H1 (cell line): ENCODE measurements at regions not wholly inside any gene's neighbourhood (a gene's known extent, or its start where the extent isn't known, plus 50 kb on each side); places are given as distances from the start of the nearest gene placed in this dataset.
"Not testable (repeated sequence)": the region's sequence is repeated elsewhere in the genome, so short reads cannot be mapped to it uniquely, and the experiment has no call there.

Experiments
- CTCF ChIA-PET: fragments of 300-600 bp; sonication (Branson Sonifier 250); formaldehyde crosslinking; loops from one replicate; lab custom pipeline; 2021; ENCODE audit not compliant: partially characterized antibody; lab: Charles Lee
- POLR2A ChIA-PET: fragments of 300-600 bp; sonication (Branson Sonifier 250); formaldehyde crosslinking; loops from one replicate; lab custom pipeline; 2021; ENCODE audit warnings: inconsistent platforms; ENCODE audit not compliant: partially characterized antibody; lab: Charles Lee
- DNase-seq, 2 experiments: peaks; one replicate each; pipeline versions ENCODE4 v3.0.0 to v3.0.0-alpha.2; 2010 to 2022; ENCODE audit warnings: low spot score in 2 of 2, low read depth in 1 of 2, mixed read lengths in 1 of 2
- FAIRE-seq: peaks from 2 replicates; lab custom pipeline; 2011; peaks lifted over from hg19 to GRCh38; lab: Jason Lieb, UNC
- H2AFZ ChIP-seq: 2 replicates; pipeline ENCODE4 v1.8.1; 2012; ENCODE audit warnings: low read length, inconsistent platforms
- H2AK5ac ChIP-seq: 2 replicates; pipeline ENCODE4 v1.6.1; 2013; ENCODE audit warnings: low read depth, low read length
- H2BK120ac ChIP-seq: replicated peaks from 2 replicates; pipeline ENCODE3; 2013; ENCODE audit warnings: low read depth, low read length, inconsistent platforms
- H2BK12ac ChIP-seq: 2 replicates; pipeline ENCODE4 v1.6.1; 2013; ENCODE audit warnings: low read depth, low read length
- H2BK15ac ChIP-seq: 2 replicates; pipeline ENCODE4 v1.6.1; 2013; ENCODE audit warnings: low read length
- H2BK20ac ChIP-seq: 2 replicates; pipeline ENCODE4 v1.6.1; 2013; ENCODE audit warnings: low read length
- H2BK5ac ChIP-seq: 2 replicates; pipeline ENCODE4 v1.6.1; 2013; ENCODE audit warnings: low read depth, low read length
- H3K14ac ChIP-seq: 2 replicates; pipeline ENCODE4 v1.6.1; 2013; ENCODE audit warnings: inconsistent platforms; ENCODE audit not compliant: insufficient read length
- H3K18ac ChIP-seq: 2 replicates; pipeline ENCODE4 v1.6.1; 2013; ENCODE audit warnings: low read length; ENCODE audit errors: extremely low read depth
- H3K23ac ChIP-seq: 2 replicates; pipeline ENCODE4 v1.6.1; 2013; ENCODE audit warnings: inconsistent platforms; ENCODE audit not compliant: insufficient read length
- H3K23me2 ChIP-seq: 2 replicates; pipeline ENCODE4 v1.6.1; 2013; ENCODE audit warnings: low read depth, low read length
- H3K27ac ChIP-seq: 2 replicates; pipeline ENCODE4 v1.6.1; 2011; ENCODE audit warnings: low read depth, low read length, inconsistent platforms
- H3K27me3 ChIP-seq, 4 experiments: replicated peaks in 1 of 4; 1 replicate in 1 of 4; 2 replicates in 3 of 4; pipeline versions ENCODE4 v1.6.1 to v1.8.1; 2011 to 2013; ENCODE audit warnings: low read length in 3 of 4, mild to moderate bottlenecking in 3 of 4, inconsistent platforms in 2 of 4, mixed read lengths in 2 of 4, moderate library complexity in 1 of 4; ENCODE audit not compliant: control insufficient read depth in 3 of 4, insufficient read depth in 3 of 4; ENCODE audit errors: extremely low read depth in 1 of 4
- H3K36me3 ChIP-seq, 4 experiments: 2 replicates each; pipeline versions ENCODE4 v1.6.1 to v1.8.1; 2011 to 2013; ENCODE audit warnings: mild to moderate bottlenecking in 4 of 4, low read length in 3 of 4, moderate library complexity in 2 of 4, control low read depth in 1 of 4, inconsistent platforms in 1 of 4; ENCODE audit not compliant: insufficient read depth in 4 of 4, control insufficient read depth in 2 of 4
- H3K4ac ChIP-seq: replicated peaks from 2 replicates; pipeline ENCODE3; 2013; ENCODE audit warnings: low read length, low read depth, mixed read lengths, inconsistent platforms; ENCODE audit not compliant: insufficient read length
- H3K4me1 ChIP-seq, 4 experiments: replicated peaks in 1 of 4; 1 replicate in 1 of 4; 2 replicates in 3 of 4; pipeline versions ENCODE4 v1.6.1 to v1.8.1; 2011 to 2013; ENCODE audit warnings: low read length in 3 of 4, inconsistent platforms in 2 of 4, mixed read lengths in 1 of 4; ENCODE audit not compliant: insufficient read depth in 4 of 4, control insufficient read depth in 3 of 4
- H3K4me2 ChIP-seq, 2 experiments: 2 replicates each; pipeline versions ENCODE4 v1.6.1 to v1.8.1; 2011 to 2013; ENCODE audit warnings: low read depth in 2 of 2, low read length in 2 of 2, control low read depth in 1 of 2, inconsistent platforms in 1 of 2, mild to moderate bottlenecking in 1 of 2; ENCODE audit not compliant: insufficient read depth in 1 of 2
- H3K4me3 ChIP-seq, 4 experiments: fragments of 200-600, 300-600 bp in 1 of 4; sonication (generic), shearing (Covaris generic), sonication (Bioruptor Twin) in 1 of 4; 2 replicates each; pipeline versions ENCODE4 v1.5.1 to v1.8.1; 2011 to 2016; ENCODE audit warnings: low read length in 4 of 4, low read depth in 3 of 4, control low read depth in 2 of 4, inconsistent platforms in 2 of 4, mild to moderate bottlenecking in 2 of 4, mixed read lengths in 1 of 4, moderate library complexity in 1 of 4; ENCODE audit not compliant: insufficient read depth in 2 of 4; ENCODE audit errors: extremely low read depth in 1 of 4
- H3K56ac ChIP-seq: replicated peaks from 2 replicates; pipeline ENCODE3; 2013; ENCODE audit warnings: low read depth, mild to moderate bottlenecking, mixed read lengths, low read length, inconsistent platforms; ENCODE audit not compliant: insufficient read length
- H3K79me1 ChIP-seq: 2 replicates; pipeline ENCODE4 v1.6.1; 2013; ENCODE audit warnings: low read depth, low read length, control low read depth
- H3K79me2 ChIP-seq, 2 experiments: 2 replicates each; pipeline versions ENCODE4 v1.6.1 to v1.8.1; 2012 to 2013; ENCODE audit warnings: low read length in 2 of 2, mild to moderate bottlenecking in 2 of 2, inconsistent platforms in 1 of 2; ENCODE audit not compliant: insufficient read depth in 2 of 2, control insufficient read depth in 1 of 2
- H3K9ac ChIP-seq, 4 experiments: replicated peaks in 1 of 4; 1 replicate in 1 of 4; 2 replicates in 3 of 4; pipeline versions ENCODE4 v1.6.1 to v1.8.1; 2011 to 2013; ENCODE audit warnings: low read depth in 3 of 4, low read length in 3 of 4, control low read depth in 2 of 4, mild to moderate bottlenecking in 2 of 4, moderate library complexity in 2 of 4, inconsistent platforms in 1 of 4; ENCODE audit errors: extremely low read depth in 1 of 4
- H3K9me3 ChIP-seq, 2 experiments: 2 replicates each; pipeline versions ENCODE4 v1.6.1 to v1.8.1; 2012 to 2013; ENCODE audit warnings: mild to moderate bottlenecking in 2 of 2, moderate library complexity in 2 of 2, control low read depth in 1 of 2, inconsistent platforms in 1 of 2, low read depth in 1 of 2, low read length in 1 of 2, mixed read lengths in 1 of 2; ENCODE audit not compliant: insufficient read depth in 2 of 2
- H4K20me1 ChIP-seq, 2 experiments: replicated peaks in 1 of 2; 2 replicates each; pipeline versions ENCODE3 to v1.8.1; 2011 to 2013; ENCODE audit warnings: inconsistent platforms in 2 of 2, low read length in 2 of 2, mild to moderate bottlenecking in 1 of 2; ENCODE audit not compliant: insufficient read depth in 2 of 2, control insufficient read depth in 1 of 2
- H4K5ac ChIP-seq: 2 replicates; pipeline ENCODE4 v1.6.1; 2013; ENCODE audit warnings: low read length, low read depth, mixed read lengths, inconsistent platforms; ENCODE audit not compliant: insufficient read length
- H4K8ac ChIP-seq: 2 replicates; pipeline ENCODE4 v1.8.0; 2013; ENCODE audit warnings: mild to moderate bottlenecking, moderate library complexity, low read length, inconsistent platforms; ENCODE audit not compliant: insufficient read depth; ENCODE audit errors: extremely low read depth
- H4K91ac ChIP-seq: replicated peaks from 2 replicates; pipeline ENCODE3; 2013; ENCODE audit warnings: low read length, mixed read lengths, inconsistent platforms; ENCODE audit not compliant: insufficient read length
- WGBS, 2 experiments: shearing (Covaris generic) in 1 of 2; methylation state at CpG; one replicate each; pipeline versions ENCODE4 v1.1.6 to v1.1.7; 2013 to 2015; ENCODE audit warnings: low lambda C conversion rate in 2 of 2, mixed read lengths in 2 of 2, inconsistent platforms in 1 of 2, low coverage in 1 of 2, missing lambda C conversion rate in 1 of 2; ENCODE audit not compliant: insufficient replicate concordance in 2 of 2, insufficient coverage in 1 of 2, insufficient read length in 1 of 2; ENCODE audit errors: extremely low coverage in 1 of 2, missing lambda C conversion rate in 1 of 2; 5-methylcytosine and 5-hydroxymethylcytosine counted together

GRCh38 chr13:64121023-64121709, 2705.5 kb upstream of the PCDH20 start:
- H3K79me1 ChIP-seq, FAIRE-seq, H3K4me1 ChIP-seq, H3K4me3 ChIP-seq, H3K14ac ChIP-seq, H3K27ac ChIP-seq, H3K9ac ChIP-seq, H2BK120ac ChIP-seq, H4K8ac ChIP-seq, DNase-seq, H3K18ac ChIP-seq, H3K4ac ChIP-seq, CTCF ChIA-PET, H2BK15ac ChIP-seq, H4K91ac ChIP-seq, POLR2A ChIA-PET, H2BK12ac ChIP-seq, H3K36me3 ChIP-seq, H2BK20ac ChIP-seq, H3K4me2 ChIP-seq, H2AFZ ChIP-seq, H3K79me2 ChIP-seq, H3K56ac ChIP-seq, H3K9me3 ChIP-seq, H3K23me2 ChIP-seq, H2AK5ac ChIP-seq, H2BK5ac ChIP-seq, H3K27me3 ChIP-seq, H4K5ac ChIP-seq, H3K23ac ChIP-seq, H4K20me1 ChIP-seq: not testable (repeated sequence)
- WGBS, 2 experiments: 94% methylated on average over 15 of the region's 16 CpGs; no CpG with 5 or more reads in 1 of the 2 experiments
